Esophagus squamous epithelium (tissue), 4 donors: ENCODE measurements at regions not wholly inside any gene's neighbourhood (a gene's known extent, or its start where the extent isn't known, plus 50 kb on each side); places are given as distances from the start of the nearest gene placed in this dataset.

ENCODE experiments used
- POLR2A ChIP-seq, 4 donors: fragments of 450-650 bp; IDR thresholded peaks; one replicate each; pipeline ENCODE4 v1.6.1; 2017; ENCODE audit warnings: antibody characterized with exemption in 4 of 4, mild to moderate bottlenecking in 4 of 4, moderate library complexity in 3 of 4
- TF ChIP-seq, protein P1 (sequence below), 6 experiments: fragments of 450-650 bp in 4 of 6; fragments of 200-600 bp in 2 of 6; sonication (generic) in 2 of 6; IDR thresholded peaks; one replicate each; pipeline ENCODE4 v1.5.1; 2016 to 2019; ENCODE audit warnings: antibody characterized with exemption in 6 of 6, mild to moderate bottlenecking in 4 of 6, moderate library complexity in 4 of 6

DNA sequence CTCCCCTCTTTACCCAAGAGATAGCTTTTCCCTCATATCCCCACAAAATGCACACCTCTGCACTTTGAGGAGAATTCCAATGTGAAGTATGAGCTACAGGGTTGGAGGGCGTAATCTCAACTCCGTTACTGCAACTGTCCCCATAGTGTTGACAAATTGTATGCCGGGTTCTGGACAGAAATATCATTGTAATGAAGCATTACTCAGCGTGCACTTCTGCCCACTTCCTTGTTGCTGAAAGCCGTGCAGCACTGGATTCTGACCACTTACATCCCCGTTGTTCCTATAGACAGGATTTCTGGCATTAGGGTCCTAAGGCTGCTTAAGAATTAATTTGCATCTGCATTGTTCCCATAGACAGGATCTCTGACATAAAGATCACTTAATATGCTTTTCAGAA, 205.6 kb downstream of the RHOU start:
- no peak for TF ChIP-seq POLR2A (IDR thresholded peaks at IDR 0.05)
- TF ChIP-seq, protein P1, sequence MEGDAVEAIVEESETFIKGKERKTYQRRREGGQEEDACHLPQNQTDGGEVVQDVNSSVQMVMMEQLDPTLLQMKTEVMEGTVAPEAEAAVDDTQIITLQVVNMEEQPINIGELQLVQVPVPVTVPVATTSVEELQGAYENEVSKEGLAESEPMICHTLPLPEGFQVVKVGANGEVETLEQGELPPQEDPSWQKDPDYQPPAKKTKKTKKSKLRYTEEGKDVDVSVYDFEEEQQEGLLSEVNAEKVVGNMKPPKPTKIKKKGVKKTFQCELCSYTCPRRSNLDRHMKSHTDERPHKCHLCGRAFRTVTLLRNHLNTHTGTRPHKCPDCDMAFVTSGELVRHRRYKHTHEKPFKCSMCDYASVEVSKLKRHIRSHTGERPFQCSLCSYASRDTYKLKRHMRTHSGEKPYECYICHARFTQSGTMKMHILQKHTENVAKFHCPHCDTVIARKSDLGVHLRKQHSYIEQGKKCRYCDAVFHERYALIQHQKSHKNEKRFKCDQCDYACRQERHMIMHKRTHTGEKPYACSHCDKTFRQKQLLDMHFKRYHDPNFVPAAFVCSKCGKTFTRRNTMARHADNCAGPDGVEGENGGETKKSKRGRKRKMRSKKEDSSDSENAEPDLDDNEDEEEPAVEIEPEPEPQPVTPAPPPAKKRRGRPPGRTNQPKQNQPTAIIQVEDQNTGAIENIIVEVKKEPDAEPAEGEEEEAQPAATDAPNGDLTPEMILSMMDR (IDR thresholded peaks at IDR 0.05), result no peak
